Stimulated activated CD4-positive, alpha-beta T cell treated with anti-CD3 and anti-CD28 coated beads, Interleukin-15, amount 100 ng/mL, for 24 hours (primary cell): ENCODE measurements at regions not wholly inside any gene's neighbourhood (a gene's known extent, or its start where the extent isn't known, plus 50 kb on each side); places are given as distances from the start of the nearest gene placed in this dataset.
"Not testable (repeated sequence)": the region's sequence is repeated elsewhere in the genome, so short reads cannot be mapped to it uniquely, and the experiment has no call there.

Experiments
- DNase-seq: peaks from one replicate; pipeline ENCODE4 v3.0.0-alpha.2; 2020

GRCh38 chr10:35817109-35817508, 175.0 kb upstream of the FZD8 start:
- DNase-seq = not testable (repeated sequence)

GRCh38 chr10:35813219-35813618, 171.1 kb upstream of the FZD8 start:
- no peak for DNase-seq

GRCh38 chr10:35808344-35808743, 166.2 kb upstream of the FZD8 start:
- DNase-seq = no peak

- no peak for DNase-seq
Measured at GRCh38 chr10:35803046-35803445, 160.9 kb upstream of the FZD8 start.

GRCh38 chr10:35797187-35797586, 155.1 kb upstream of the FZD8 start:
- no peak for DNase-seq

- no peak for DNase-seq
Measured at GRCh38 chr10:35795131-35795824, 153.2 kb upstream of the FZD8 start.

- no peak for DNase-seq
Measured at GRCh38 chr10:35794703-35795102, 152.6 kb upstream of the FZD8 start.

GRCh38 chr10:35792291-35792690, 150.2 kb upstream of the FZD8 start:
- no peak for DNase-seq

GRCh38 chr10:35789996-35790395, 147.9 kb upstream of the FZD8 start:
- no peak for DNase-seq

- DNase-seq = no peak
Measured at GRCh38 chr10:35784751-35785150, 142.7 kb upstream of the FZD8 start.

GRCh38 chr10:35783305-35783838, 141.3 kb upstream of the FZD8 start:
- DNase-seq = no peak

GRCh38 chr10:35781643-35782035, 139.5 kb upstream of the FZD8 start:
- DNase-seq = no peak

GRCh38 chr10:35780970-35781642, 139.0 kb upstream of the FZD8 start:
- DNase-seq = no peak

GRCh38 chr10:35778306-35778705, 136.2 kb upstream of the FZD8 start:
- DNase-seq = no peak

- DNase-seq = not testable (repeated sequence)
Measured at GRCh38 chr10:35776557-35776956, 134.5 kb upstream of the FZD8 start.

GRCh38 chr10:35774109-35774508, 132.0 kb upstream of the FZD8 start:
- DNase-seq = no peak

- no peak for DNase-seq
Measured at GRCh38 chr10:35770817-35771355, 128.8 kb upstream of the FZD8 start.

GRCh38 chr10:35769795-35770194, 127.7 kb upstream of the FZD8 start:
- no peak for DNase-seq

GRCh38 chr10:35768731-35769130, 126.6 kb upstream of the FZD8 start:
- no peak for DNase-seq

- no peak for DNase-seq
Measured at GRCh38 chr10:35768011-35768410, 125.9 kb upstream of the FZD8 start.

GRCh38 chr10:35765996-35766395, 123.9 kb upstream of the FZD8 start:
- DNase-seq = no peak

GRCh38 chr10:35765066-35765527, 123.0 kb upstream of the FZD8 start:
- DNase-seq = no peak

- DNase-seq = no peak
Measured at GRCh38 chr10:35762311-35763030, 120.4 kb upstream of the FZD8 start.
